ENCODE measurements at regions not wholly inside any gene's neighbourhood (a gene's known extent, or its start where the extent isn't known, plus 50 kb on each side); places are given as distances from the start of the nearest gene placed in this dataset.

GRCh38 chr7:81510122-81510521 lies 259.7 kb downstream of the HGF start:
- H3K27ac ChIP-seq (ENCODE audit: low read depth in 1 of 2, low read length in 2 of 2): no peak overlapping the region
- no peak overlapping the region for H3K4me3 ChIP-seq (ENCODE audit: low read depth in 1 of 3, low read length in 3 of 3)
- no peak for TF ChIP-seq RXRA (IDR thresholded peaks at IDR 0.05)
- TF ChIP-seq FOXA1 (IDR thresholded peaks at IDR 0.05): no peak
- TF ChIP-seq TAF1 (conservative IDR thresholded peaks at IDR 0.05): no peak
- no peak for TF ChIP-seq CTCF (IDR thresholded peaks at IDR 0.05; ENCODE audit: low read depth, low read length, missing input control)
- no peak for TF ChIP-seq SP1 (IDR thresholded peaks at IDR 0.05)
- H3K36me3 ChIP-seq (ENCODE audit: control insufficient read depth in 4 of 4, insufficient read depth in 3 of 4, low read depth in 1 of 4, low read length in 3 of 4): no peaks in the 10 kb centered on the region
- no peak for DNase-seq (ENCODE audit: low spot score)
- 83% methylated on average over 10 of the region's 10 CpGs for WGBS
- no peaks in the 10 kb centered on the region for H3K9me3 ChIP-seq (ENCODE audit: control insufficient read depth in 4 of 4, low read length in 3 of 4)
- H3K4me1 ChIP-seq (ENCODE audit: control insufficient read depth in 4 of 4, insufficient read depth in 4 of 4, low read length in 3 of 4): no peaks in the 10 kb centered on the region
- no peak overlapping the region for H3K9ac ChIP-seq (ENCODE audit: low read depth in 1 of 2, low read length in 2 of 2)
- no peaks in the 10 kb centered on the region for H3K27me3 ChIP-seq (ENCODE audit: control insufficient read depth in 4 of 4, insufficient read depth in 4 of 4, low read length in 3 of 4)

- no peak overlapping the region for H3K27ac ChIP-seq (ENCODE audit: low read depth in 1 of 2, low read length in 2 of 2)
- no peak overlapping the region for H3K9ac ChIP-seq (ENCODE audit: low read depth in 1 of 2, low read length in 2 of 2)
- DNase-seq (ENCODE audit: low spot score): no peak
- H3K4me3 ChIP-seq (ENCODE audit: low read depth in 1 of 3, low read length in 3 of 3): no peak overlapping the region
- no peaks in the 10 kb centered on the region for H3K4me1 ChIP-seq (ENCODE audit: control insufficient read depth in 4 of 4, insufficient read depth in 4 of 4, low read length in 3 of 4)
- H3K9me3 ChIP-seq (ENCODE audit: control insufficient read depth in 4 of 4, low read length in 3 of 4): no peaks in the 10 kb centered on the region
- no peaks in the 10 kb centered on the region for H3K27me3 ChIP-seq (ENCODE audit: control insufficient read depth in 4 of 4, insufficient read depth in 4 of 4, low read length in 3 of 4)
- TF ChIP-seq JUND (IDR thresholded peaks at IDR 0.05) (no peak), MAX (IDR thresholded peaks at IDR 0.05) (no peak), NR2F2 (IDR thresholded peaks at IDR 0.05) (no peak), TAF1 (conservative IDR thresholded peaks at IDR 0.05) (no peak), SP1 (IDR thresholded peaks at IDR 0.05) (no peak), FOXA2 (IDR thresholded peaks at IDR 0.05) (no peak), ATF3 (IDR thresholded peaks at IDR 0.05) (no peak), FOXA1 (IDR thresholded peaks at IDR 0.05) (no peak), REST (IDR thresholded peaks at IDR 0.05) (no peak), HNF4G (IDR thresholded peaks at IDR 0.05) (no peak), EGR1 (IDR thresholded peaks at IDR 0.05; ENCODE audit: low read depth in 2 of 2) (no peak)
- WGBS: 68% methylated on average over 2 of the region's 2 CpGs
- no peaks in the 10 kb centered on the region for H3K36me3 ChIP-seq (ENCODE audit: control insufficient read depth in 4 of 4, insufficient read depth in 3 of 4, low read depth in 1 of 4, low read length in 3 of 4)
Observed at GRCh38 chr7:81507221-81507620, 262.6 kb downstream of the HGF start.

GRCh38 chr7:81506609-81507008 lies 263.2 kb downstream of the HGF start:
- H3K9me3 ChIP-seq (ENCODE audit: control insufficient read depth in 4 of 4, low read length in 3 of 4): no peaks in the 10 kb centered on the region
- no peak for DNase-seq (ENCODE audit: low spot score)
- no peaks in the 10 kb centered on the region for H3K36me3 ChIP-seq (ENCODE audit: control insufficient read depth in 4 of 4, insufficient read depth in 3 of 4, low read depth in 1 of 4, low read length in 3 of 4)
- no peak overlapping the region for H3K9ac ChIP-seq (ENCODE audit: low read depth in 1 of 2, low read length in 2 of 2)
- 49% methylated on average over 1 of the region's 1 CpG for WGBS
- no peaks in the 10 kb centered on the region for H3K4me1 ChIP-seq (ENCODE audit: control insufficient read depth in 4 of 4, insufficient read depth in 4 of 4, low read length in 3 of 4)
- H3K27ac ChIP-seq (ENCODE audit: low read depth in 1 of 2, low read length in 2 of 2): no peak overlapping the region
- TF ChIP-seq EGR1 (IDR thresholded peaks at IDR 0.05; ENCODE audit: low read depth in 2 of 2) (no peak), ATF3 (IDR thresholded peaks at IDR 0.05) (no peak), HNF4A (conservative IDR thresholded peaks at IDR 0.05) (no peak)
- no peak overlapping the region for H3K4me3 ChIP-seq (ENCODE audit: low read depth in 1 of 3, low read length in 3 of 3)
- no peaks in the 10 kb centered on the region for H3K27me3 ChIP-seq (ENCODE audit: control insufficient read depth in 4 of 4, insufficient read depth in 4 of 4, low read length in 3 of 4)
